Mammary epithelial cell (primary cell): ENCODE measurements at regions not wholly inside any gene's neighbourhood (a gene's known extent, or its start where the extent isn't known, plus 50 kb on each side); places are given as distances from the start of the nearest gene placed in this dataset.

Source experiments
- EZH2 ChIP-seq: IDR thresholded peaks from 2 replicates; pipeline ENCODE4 v1.6.1; 2012; ENCODE audit warnings: low read length, inconsistent platforms, borderline replicate concordance
- TF ChIP-seq, protein P1 (sequence below), 2 donors: IDR thresholded peaks in 1 of 2; conservative IDR thresholded peaks in 1 of 2; 2 replicates each; pipeline ENCODE4 v1.5.1; 2011 to 2012; ENCODE audit warnings: inconsistent platforms in 2 of 2, low read length in 2 of 2, mild to moderate bottlenecking in 2 of 2, control low read depth in 1 of 2, low read depth in 1 of 2; ENCODE audit not compliant: insufficient read depth in 1 of 2; ENCODE audit errors: extremely low read depth in 1 of 2

DNA sequence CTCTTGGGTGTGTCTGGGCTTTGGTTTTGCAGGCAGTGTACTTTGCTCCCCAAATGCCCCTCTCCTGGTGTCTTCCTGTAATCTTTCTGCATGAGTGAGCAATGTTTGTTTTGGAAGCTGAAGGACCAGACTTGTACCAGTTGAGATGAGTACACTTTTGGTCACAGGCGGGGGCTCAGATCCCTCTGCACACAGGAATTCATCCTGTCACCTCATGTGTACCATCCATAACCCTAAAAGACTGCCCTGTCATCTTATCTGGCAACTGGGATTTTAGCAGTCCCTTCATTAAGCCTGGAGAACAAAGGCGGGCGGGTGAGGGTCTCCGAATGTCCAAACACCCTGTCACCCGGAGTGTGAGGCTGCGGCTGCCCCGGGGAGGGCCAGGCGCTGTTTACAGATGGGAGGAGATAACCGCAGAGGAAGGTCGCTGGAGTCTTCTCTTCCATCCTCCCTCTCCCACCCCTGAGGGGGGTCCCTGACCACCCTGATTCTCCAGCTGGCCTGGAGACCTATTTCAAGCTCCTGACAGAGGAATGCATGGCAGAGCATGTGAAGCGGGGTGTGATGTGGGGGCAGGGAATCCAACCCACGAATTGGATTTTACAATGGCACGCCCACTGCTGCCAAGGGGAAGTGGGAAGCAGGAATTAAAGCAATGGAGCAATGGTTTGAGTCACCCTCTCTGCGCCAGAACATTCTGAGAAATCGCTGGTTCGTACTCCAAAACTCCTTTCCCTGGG, 158.2 kb upstream of the MYCN start:
- TF ChIP-seq, protein P1, sequence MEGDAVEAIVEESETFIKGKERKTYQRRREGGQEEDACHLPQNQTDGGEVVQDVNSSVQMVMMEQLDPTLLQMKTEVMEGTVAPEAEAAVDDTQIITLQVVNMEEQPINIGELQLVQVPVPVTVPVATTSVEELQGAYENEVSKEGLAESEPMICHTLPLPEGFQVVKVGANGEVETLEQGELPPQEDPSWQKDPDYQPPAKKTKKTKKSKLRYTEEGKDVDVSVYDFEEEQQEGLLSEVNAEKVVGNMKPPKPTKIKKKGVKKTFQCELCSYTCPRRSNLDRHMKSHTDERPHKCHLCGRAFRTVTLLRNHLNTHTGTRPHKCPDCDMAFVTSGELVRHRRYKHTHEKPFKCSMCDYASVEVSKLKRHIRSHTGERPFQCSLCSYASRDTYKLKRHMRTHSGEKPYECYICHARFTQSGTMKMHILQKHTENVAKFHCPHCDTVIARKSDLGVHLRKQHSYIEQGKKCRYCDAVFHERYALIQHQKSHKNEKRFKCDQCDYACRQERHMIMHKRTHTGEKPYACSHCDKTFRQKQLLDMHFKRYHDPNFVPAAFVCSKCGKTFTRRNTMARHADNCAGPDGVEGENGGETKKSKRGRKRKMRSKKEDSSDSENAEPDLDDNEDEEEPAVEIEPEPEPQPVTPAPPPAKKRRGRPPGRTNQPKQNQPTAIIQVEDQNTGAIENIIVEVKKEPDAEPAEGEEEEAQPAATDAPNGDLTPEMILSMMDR (conservative IDR thresholded peaks at IDR 0.05 in 1 of 2, IDR thresholded peaks at IDR 0.05 in 1 of 2; ENCODE audit: extremely low read depth in 1 of 2, insufficient read depth in 1 of 2, low read depth in 1 of 2, low read length in 2 of 2): no peak
- no peak for TF ChIP-seq EZH2
